ENCODE measurements at regions not wholly inside any gene's neighbourhood (a gene's known extent, or its start where the extent isn't known, plus 50 kb on each side); places are given as distances from the start of the nearest gene placed in this dataset.

DNA sequence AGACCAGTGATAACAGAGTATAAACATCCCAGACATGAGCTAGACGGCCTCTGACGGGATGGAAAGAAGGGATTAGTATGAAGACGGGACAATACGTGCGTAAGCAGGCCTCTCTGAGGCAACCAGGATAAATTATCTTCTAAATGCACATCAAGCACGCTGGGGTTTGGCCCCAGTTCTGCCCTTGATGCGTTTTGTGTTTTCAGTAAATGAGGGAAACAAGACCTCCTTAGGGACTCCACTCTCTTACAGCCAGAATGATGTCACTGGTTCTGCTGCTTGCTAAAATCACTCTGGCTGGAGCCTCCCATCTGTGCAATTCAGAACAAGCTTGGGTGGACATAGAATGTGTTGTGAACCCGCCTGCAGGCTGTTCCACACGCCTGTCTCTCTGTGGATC is 156.0 kb upstream of the MCTP2 start:
- TF ChIP-seq CTCF (IDR thresholded peaks at IDR 0.05), result no peak
- no peak for TF ChIP-seq POLR2A (IDR thresholded peaks at IDR 0.05)
